Upper lobe of right lung (tissue), 1 donor: ENCODE measurements at regions not wholly inside any gene's neighbourhood (a gene's known extent, or its start where the extent isn't known, plus 50 kb on each side); places are given as distances from the start of the nearest gene placed in this dataset.

ENCODE experiments used
- ATAC-seq: fragments of 200-7000 bp; cut with Tn5 transposase; one replicate; pipeline ENCODE4 v1.9.1; 2020; ENCODE audit warnings: mild to moderate bottlenecking, moderate library complexity
- DNase-seq: peaks from one replicate; pipeline ENCODE4 v3.0.0-alpha.2; 2020
- H3K27ac ChIP-seq: fragments of 200-600 bp; one replicate; pipeline ENCODE4 v1.8.0; 2022
- H3K27me3 ChIP-seq: fragments of 200-600 bp; one replicate; pipeline ENCODE4 v1.8.0; 2022; ENCODE audit warnings: mild to moderate bottlenecking
- H3K36me3 ChIP-seq: fragments of 200-600 bp; one replicate; pipeline ENCODE4 v1.8.0; 2022
- H3K4me1 ChIP-seq: fragments of 200-600 bp; one replicate; pipeline ENCODE4 v1.8.0; 2022
- H3K4me3 ChIP-seq: fragments of 200-600 bp; one replicate; pipeline ENCODE4 v1.8.0; 2022; ENCODE audit warnings: mild to moderate bottlenecking
- H3K9me3 ChIP-seq: fragments of 200-600 bp; one replicate; pipeline ENCODE4 v1.8.0; 2022
- intact Hi-C: fragments of 100-400 bp; cut with DNase I; formaldehyde crosslinking; loops from one replicate; pipeline ENCODE4 v1.11.0; 2022
- TF ChIP-seq, protein P1 (sequence below): fragments of 200-600 bp; IDR thresholded peaks from one replicate; pipeline ENCODE4 v1.8.0; 2022; ENCODE audit warnings: antibody characterized with exemption
- donor health status: DM: no; HTN: yes; CAD: no; lungs with severe emphysema.

DNA sequence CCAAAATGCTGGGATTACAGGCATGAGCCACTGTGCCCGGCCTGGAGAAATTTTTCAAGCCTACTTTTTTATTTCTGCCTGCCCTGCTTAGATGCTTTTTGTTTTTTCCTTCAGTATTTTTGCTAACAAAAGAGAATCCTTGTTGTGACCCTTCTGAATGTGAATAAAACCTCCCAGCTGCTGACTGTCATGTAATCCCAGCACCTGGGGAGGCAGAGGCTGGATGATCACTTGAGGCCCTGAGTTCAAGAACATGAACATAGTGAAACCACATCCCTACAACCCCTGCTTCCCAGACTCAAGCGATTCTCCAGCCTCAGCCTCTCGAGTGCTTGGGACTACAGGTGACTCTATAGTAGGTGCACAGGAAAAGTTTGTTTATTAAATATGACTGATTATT lies 84.9 kb downstream of the SOX2 start:
- DNase-seq, result no peak
- no peaks in the 10 kb centered on the region for H3K9me3 ChIP-seq
- H3K27me3 ChIP-seq, result no peaks in the 10 kb centered on the region
- no peaks in the 10 kb centered on the region for H3K4me1 ChIP-seq
- H3K36me3 ChIP-seq, result no peaks in the 10 kb centered on the region
- intact Hi-C loops, result no loop called here
- H3K27ac ChIP-seq, result no peak overlapping the region
- H3K4me3 ChIP-seq, result no peak overlapping the region
- TF ChIP-seq, protein P1, sequence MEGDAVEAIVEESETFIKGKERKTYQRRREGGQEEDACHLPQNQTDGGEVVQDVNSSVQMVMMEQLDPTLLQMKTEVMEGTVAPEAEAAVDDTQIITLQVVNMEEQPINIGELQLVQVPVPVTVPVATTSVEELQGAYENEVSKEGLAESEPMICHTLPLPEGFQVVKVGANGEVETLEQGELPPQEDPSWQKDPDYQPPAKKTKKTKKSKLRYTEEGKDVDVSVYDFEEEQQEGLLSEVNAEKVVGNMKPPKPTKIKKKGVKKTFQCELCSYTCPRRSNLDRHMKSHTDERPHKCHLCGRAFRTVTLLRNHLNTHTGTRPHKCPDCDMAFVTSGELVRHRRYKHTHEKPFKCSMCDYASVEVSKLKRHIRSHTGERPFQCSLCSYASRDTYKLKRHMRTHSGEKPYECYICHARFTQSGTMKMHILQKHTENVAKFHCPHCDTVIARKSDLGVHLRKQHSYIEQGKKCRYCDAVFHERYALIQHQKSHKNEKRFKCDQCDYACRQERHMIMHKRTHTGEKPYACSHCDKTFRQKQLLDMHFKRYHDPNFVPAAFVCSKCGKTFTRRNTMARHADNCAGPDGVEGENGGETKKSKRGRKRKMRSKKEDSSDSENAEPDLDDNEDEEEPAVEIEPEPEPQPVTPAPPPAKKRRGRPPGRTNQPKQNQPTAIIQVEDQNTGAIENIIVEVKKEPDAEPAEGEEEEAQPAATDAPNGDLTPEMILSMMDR, result no peak
- ATAC-seq, result no peak

DNA sequence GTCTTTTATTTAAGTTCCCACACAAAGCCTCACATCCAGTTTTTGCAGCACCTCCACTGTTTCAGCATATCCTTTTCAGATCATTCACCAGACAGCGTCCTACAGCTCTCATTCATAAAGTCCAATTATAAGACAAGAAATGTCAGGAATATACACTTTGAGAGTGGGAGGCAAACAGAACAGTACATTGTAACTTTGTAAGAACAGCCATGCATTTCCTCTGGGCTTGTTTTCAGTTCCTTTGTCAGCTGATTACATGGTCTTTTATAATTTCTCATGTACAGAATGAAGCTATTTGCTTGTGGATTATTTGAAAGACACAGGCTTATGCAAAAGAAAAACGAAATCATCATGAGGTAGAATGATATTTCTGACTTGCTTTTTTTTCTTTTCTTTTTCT lies 85.7 kb downstream of the SOX2 start:
- H3K4me3 ChIP-seq, result no peak overlapping the region
- ATAC-seq (no peak), DNase-seq (no peak)
- H3K9me3 ChIP-seq, result no peaks in the 10 kb centered on the region
- H3K27me3 ChIP-seq, result no peaks in the 10 kb centered on the region
- intact Hi-C loops, result no loop called here
- TF ChIP-seq, protein P1, result no peak
- no peaks in the 10 kb centered on the region for H3K4me1 ChIP-seq
- H3K36me3 ChIP-seq, result no peaks in the 10 kb centered on the region
- H3K27ac ChIP-seq, result no peak overlapping the region

DNA sequence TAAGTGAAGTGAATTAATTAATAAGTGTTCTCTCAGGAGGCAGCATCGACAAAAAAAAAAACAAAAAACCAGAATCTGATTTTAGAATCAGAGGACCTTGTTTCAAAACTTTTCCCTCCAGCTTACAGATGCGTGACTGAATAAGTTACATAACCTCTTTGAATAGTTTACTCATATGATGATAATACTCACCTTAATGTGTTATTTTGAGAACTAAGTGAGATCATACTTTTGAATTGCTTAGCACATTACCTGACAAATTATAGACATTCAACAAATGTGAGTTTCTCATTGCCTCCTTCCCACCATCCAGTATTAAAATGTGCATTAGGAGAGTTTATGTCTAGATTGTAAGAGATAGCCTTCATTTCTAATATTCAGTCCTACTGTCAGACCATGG lies 94.0 kb downstream of the SOX2 start:
- DNase-seq (no peak), ATAC-seq (no peak)
- no peaks in the 10 kb centered on the region for H3K4me1 ChIP-seq
- H3K4me3 ChIP-seq, result no peak overlapping the region
- intact Hi-C loops, result no loop called here
- TF ChIP-seq, protein P1, result no peak
- H3K9me3 ChIP-seq, result no peaks in the 10 kb centered on the region
- no peaks in the 10 kb centered on the region for H3K27me3 ChIP-seq
- H3K27ac ChIP-seq, result no peak overlapping the region
- H3K36me3 ChIP-seq, result no peaks in the 10 kb centered on the region

DNA sequence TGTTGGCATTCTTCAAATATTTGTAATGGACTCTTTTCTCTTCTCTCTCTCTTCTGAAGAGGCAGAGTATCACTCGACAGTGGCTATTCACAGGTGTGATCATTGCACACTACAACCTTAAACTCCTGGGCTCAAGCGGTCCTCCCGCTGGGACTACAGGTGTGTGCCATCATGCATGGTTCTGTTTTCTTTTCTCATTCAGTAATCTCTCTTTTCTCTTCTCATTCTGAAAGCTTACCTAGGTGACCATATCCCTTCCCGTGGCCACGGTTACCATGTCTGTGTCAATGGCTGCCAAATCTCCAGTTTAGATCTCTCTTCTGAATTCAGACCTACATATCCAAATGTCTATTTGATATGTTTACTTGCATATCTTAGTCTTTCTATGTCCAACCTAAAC lies 96.3 kb downstream of the SOX2 start:
- Histone ChIP-seq H3K4me3 (no peak overlapping the region), H3K27me3 (no peaks in the 10 kb centered on the region), H3K36me3 (no peaks in the 10 kb centered on the region), H3K9me3 (no peaks in the 10 kb centered on the region), H3K4me1 (no peaks in the 10 kb centered on the region), H3K27ac (no peak overlapping the region)
- ATAC-seq, result no peak
- intact Hi-C loops, result no loop called here
- TF ChIP-seq, protein P1, result no peak
- DNase-seq, result no peak

DNA sequence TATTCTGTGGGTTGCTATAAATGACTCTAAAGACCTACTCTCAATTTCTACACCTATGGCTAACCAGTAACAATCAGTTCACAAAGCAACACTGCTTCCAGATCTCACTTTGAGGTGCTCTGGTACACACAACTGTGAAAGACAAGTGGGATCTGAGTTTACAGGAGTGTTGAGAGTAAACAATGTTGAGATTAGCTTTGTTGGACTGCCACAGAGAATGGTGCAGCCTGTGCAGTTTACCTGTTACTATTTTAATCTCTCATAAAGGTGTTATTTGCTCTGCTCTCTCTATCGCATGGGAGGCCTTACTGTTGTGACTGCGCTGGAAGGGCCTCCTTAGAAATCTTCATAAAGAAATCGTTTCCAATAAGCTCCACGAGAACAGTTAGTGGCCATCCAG lies 112.0 kb downstream of the SOX2 start:
- DNase-seq (no peak), ATAC-seq (peak; percentile 41)
- H3K27ac ChIP-seq, result no peak overlapping the region
- intact Hi-C loops, result no loop called here
- no peak overlapping the region for H3K4me3 ChIP-seq
- no peaks in the 10 kb centered on the region for H3K4me1 ChIP-seq
- no peaks in the 10 kb centered on the region for H3K36me3 ChIP-seq
- TF ChIP-seq, protein P1, result no peak
- H3K9me3 ChIP-seq, result no peaks in the 10 kb centered on the region
- H3K27me3 ChIP-seq, result no peaks in the 10 kb centered on the region

DNA sequence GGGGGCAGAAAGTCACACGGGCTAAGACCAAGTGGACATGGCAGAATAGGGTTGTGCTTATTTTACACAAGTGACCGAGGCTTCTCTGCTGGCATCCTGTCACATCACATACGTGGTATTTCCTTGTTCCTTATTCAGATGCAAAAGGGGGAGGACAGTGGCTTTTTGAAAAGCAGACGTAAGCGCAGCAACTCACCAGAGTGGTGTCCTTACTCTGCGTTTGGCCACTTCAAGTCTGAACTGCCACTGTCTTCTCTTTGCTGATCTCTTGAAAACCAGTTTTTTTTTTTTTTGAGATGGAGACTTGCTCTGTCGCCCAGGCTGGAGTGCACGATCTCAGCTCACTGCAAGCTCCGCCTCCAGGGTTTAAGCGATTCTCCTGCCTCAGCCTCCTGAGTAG lies 113.2 kb downstream of the SOX2 start:
- H3K9me3 ChIP-seq, result no peaks in the 10 kb centered on the region
- H3K27me3 ChIP-seq, result no peaks in the 10 kb centered on the region
- DNase-seq (no peak), ATAC-seq (no peak)
- TF ChIP-seq, protein P1, result no peak
- no peak overlapping the region for H3K27ac ChIP-seq
- H3K4me1 ChIP-seq, result no peaks in the 10 kb centered on the region
- no peaks in the 10 kb centered on the region for H3K36me3 ChIP-seq
- no peak overlapping the region for H3K4me3 ChIP-seq
- intact Hi-C loops, result no loop called here
